ENCODE measurements at regions not wholly inside any gene's neighbourhood (a gene's known extent, or its start where the extent isn't known, plus 50 kb on each side); places are given as distances from the start of the nearest gene placed in this dataset.

DNA sequence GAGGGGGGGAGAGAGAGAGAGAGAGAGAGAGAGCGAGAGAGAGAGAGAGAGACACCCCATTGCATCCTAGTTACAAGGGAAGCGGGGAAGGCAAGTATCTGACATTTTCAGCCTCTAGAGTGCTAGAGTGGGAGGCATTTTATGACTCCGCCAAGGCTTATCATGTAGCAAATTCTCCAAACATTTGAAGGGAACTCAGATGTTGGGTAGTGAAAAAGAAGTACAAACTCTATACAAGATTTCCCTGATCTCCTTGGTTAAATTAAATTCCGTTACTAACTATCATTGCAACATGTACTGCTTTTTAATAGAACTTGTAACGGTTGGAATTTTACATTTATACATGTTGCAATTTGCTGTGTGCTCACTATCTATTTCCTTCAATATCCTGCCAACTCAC lies 83.4 kb upstream of the FAM3C start:
- Histone ChIP-seq H3K27ac (ENCODE audit: insufficient read depth in 1 of 2, low read depth in 1 of 2, low read length in 2 of 2, poor library complexity in 1 of 2, severe bottlenecking in 2 of 2) (no peak overlapping the region), H3K27me3 (replicated peaks in 2 of 5; ENCODE audit: control insufficient read depth in 4 of 5, insufficient read depth in 5 of 5, low read length in 4 of 5) (peaks cover 0 to 2% (median 0%) of the 10 kb centered on the region in 5 experiments), H3K4me1 (ENCODE audit: control extremely low read depth in 1 of 4, control insufficient read depth in 4 of 4, insufficient read depth in 4 of 4, low read length in 3 of 4) (no peaks in the 10 kb centered on the region), H3K36me3 (ENCODE audit: control insufficient read depth in 4 of 4, insufficient read depth in 4 of 4, low read length in 3 of 4) (no peaks in the 10 kb centered on the region), H3K9me3 (ENCODE audit: control extremely low read depth in 1 of 5, control insufficient read depth in 4 of 5, insufficient read depth in 2 of 5, low read depth in 1 of 5, low read length in 4 of 5) (no peaks in the 10 kb centered on the region), H3K4me3 (ENCODE audit: control insufficient read depth in 1 of 7, extremely low read depth in 1 of 7, insufficient read depth in 4 of 7, low read depth in 2 of 7, low read length in 6 of 7) (no peak overlapping the region)
- no peak for DNase-seq
- ChIA-PET CTCF (no interaction called here), POLR2A (no interaction called here)
- whole genome bisulfite sequencing (ENCODE audit: insufficient coverage) = 86% methylated on average over 1 of the region's 5 CpGs

DNA sequence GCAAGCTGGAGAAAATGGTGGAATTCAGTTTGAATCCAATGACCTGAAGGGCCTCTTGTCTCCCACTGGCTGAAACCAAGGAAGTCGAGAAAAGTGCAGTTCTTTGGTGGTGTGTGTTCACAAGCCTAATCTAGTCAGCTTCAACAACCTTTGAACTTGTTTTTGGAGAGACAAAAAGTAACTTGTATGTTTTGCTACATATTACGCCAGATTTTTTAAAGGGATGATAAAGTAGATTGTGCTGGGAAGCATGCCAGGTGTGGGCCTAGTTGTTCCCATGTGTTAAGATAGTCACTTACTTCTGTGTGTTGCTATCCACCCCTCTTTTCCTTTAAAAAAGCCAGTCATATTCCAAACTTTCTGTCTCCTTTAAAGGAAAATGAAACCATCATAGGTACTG lies 79.7 kb upstream of the FAM3C start:
- H3K27ac ChIP-seq (ENCODE audit: insufficient read depth in 1 of 2, low read depth in 1 of 2, low read length in 2 of 2, poor library complexity in 1 of 2, severe bottlenecking in 2 of 2) = no peak overlapping the region
- CTCF ChIA-PET = no interaction called here
- no CpG with 5 or more reads among the region's 2 CpGs for WGBS (ENCODE audit: insufficient coverage)

DNA sequence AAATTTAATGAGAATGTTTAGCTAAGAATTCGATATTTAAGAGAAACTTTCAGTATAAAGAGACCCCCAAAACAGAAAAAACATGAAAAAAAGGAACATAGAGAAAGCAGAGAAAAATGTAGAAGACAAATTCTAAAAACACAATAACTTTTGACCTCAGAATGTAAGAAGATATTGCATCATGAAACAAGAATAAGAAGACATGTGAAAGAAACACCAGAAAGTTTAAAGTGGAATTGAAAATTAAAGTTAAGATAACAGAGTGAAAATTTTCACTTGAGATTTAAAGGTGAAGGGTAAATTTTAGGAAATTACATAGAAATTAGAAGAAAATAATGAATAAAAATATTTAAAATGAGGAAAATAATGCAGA lies 78.2 kb upstream of the FAM3C start:
- WGBS (ENCODE audit: insufficient coverage) = no CpG with 5 or more reads among the region's 1 CpG
- H3K4me1 ChIP-seq (ENCODE audit: control extremely low read depth in 1 of 4, control insufficient read depth in 4 of 4, insufficient read depth in 4 of 4, low read length in 3 of 4) = no peaks in the 10 kb centered on the region
- no peaks in the 10 kb centered on the region for H3K9me3 ChIP-seq (ENCODE audit: control extremely low read depth in 1 of 5, control insufficient read depth in 4 of 5, insufficient read depth in 2 of 5, low read depth in 1 of 5, low read length in 4 of 5)
- no peak for DNase-seq
- no peaks in the 10 kb centered on the region for H3K36me3 ChIP-seq (ENCODE audit: control insufficient read depth in 4 of 4, insufficient read depth in 4 of 4, low read length in 3 of 4)
- H3K27ac ChIP-seq (ENCODE audit: insufficient read depth in 1 of 2, low read depth in 1 of 2, low read length in 2 of 2, poor library complexity in 1 of 2, severe bottlenecking in 2 of 2) = no peak overlapping the region
- ChIA-PET CTCF (interaction anchor here (1.0 kb wide), 1 partner anchor 9 kb away, joined by 3 read pairs; no protein-coding TSS in a partner anchor), POLR2A (no interaction called here)
- peaks cover 0 to 2% (median 0%) of the 10 kb centered on the region in 5 experiments for H3K27me3 ChIP-seq (replicated peaks in 2 of 5; ENCODE audit: control insufficient read depth in 4 of 5, insufficient read depth in 5 of 5, low read length in 4 of 5)
- no peak overlapping the region for H3K4me3 ChIP-seq (ENCODE audit: control insufficient read depth in 1 of 7, extremely low read depth in 1 of 7, insufficient read depth in 4 of 7, low read depth in 2 of 7, low read length in 6 of 7)

More for the DNA sequence above, 79.7 kb upstream of the FAM3C start:
- POLR2A ChIA-PET = no interaction called here
- no peak overlapping the region for H3K4me3 ChIP-seq (ENCODE audit: control insufficient read depth in 1 of 7, extremely low read depth in 1 of 7, insufficient read depth in 4 of 7, low read depth in 2 of 7, low read length in 6 of 7)
- DNase-seq = no peak
- no peaks in the 10 kb centered on the region for H3K36me3 ChIP-seq (ENCODE audit: control insufficient read depth in 4 of 4, insufficient read depth in 4 of 4, low read length in 3 of 4)
- H3K9me3 ChIP-seq (ENCODE audit: control extremely low read depth in 1 of 5, control insufficient read depth in 4 of 5, insufficient read depth in 2 of 5, low read depth in 1 of 5, low read length in 4 of 5) = no peaks in the 10 kb centered on the region
- peaks cover 0 to 2% (median 0%) of the 10 kb centered on the region in 5 experiments for H3K27me3 ChIP-seq (replicated peaks in 2 of 5; ENCODE audit: control insufficient read depth in 4 of 5, insufficient read depth in 5 of 5, low read length in 4 of 5)
- no peaks in the 10 kb centered on the region for H3K4me1 ChIP-seq (ENCODE audit: control extremely low read depth in 1 of 4, control insufficient read depth in 4 of 4, insufficient read depth in 4 of 4, low read length in 3 of 4)

DNA sequence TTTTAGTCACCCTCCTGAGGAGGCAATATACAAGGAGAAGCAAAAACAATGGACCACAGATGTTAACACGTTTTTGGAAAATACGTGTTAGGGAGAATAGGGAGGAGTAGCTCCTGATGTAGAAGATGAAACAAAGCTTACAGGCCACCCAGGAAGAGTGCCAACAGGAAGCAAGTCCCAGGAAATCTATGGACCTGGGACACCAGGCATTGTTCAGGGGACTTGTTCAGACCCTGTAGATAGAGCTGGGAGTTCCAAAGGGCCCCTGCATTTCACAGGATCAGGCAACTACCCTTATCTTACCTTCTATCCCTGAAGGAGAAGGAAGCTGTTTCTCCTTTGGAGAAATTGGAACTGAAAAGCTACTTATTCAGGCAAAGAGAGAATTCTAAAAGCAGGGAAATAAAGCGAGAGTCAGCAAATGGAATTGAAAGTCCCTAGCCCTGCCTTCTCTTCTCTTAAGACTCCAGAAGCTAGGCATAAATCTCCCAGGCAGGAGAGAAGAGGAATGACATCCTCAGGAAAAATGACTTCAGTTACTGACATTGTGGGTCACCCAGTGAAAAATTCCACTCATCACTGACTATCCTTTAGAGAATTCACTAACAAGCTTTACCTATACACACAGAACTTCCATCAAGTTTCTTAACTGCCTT lies 77.7 kb upstream of the FAM3C start:
- H3K4me3 ChIP-seq (ENCODE audit: control insufficient read depth in 1 of 7, extremely low read depth in 1 of 7, insufficient read depth in 4 of 7, low read depth in 2 of 7, low read length in 6 of 7) = no peak overlapping the region
- no peaks in the 10 kb centered on the region for H3K9me3 ChIP-seq (ENCODE audit: control extremely low read depth in 1 of 5, control insufficient read depth in 4 of 5, insufficient read depth in 2 of 5, low read depth in 1 of 5, low read length in 4 of 5)
- H3K27ac ChIP-seq (ENCODE audit: insufficient read depth in 1 of 2, low read depth in 1 of 2, low read length in 2 of 2, poor library complexity in 1 of 2, severe bottlenecking in 2 of 2) = no peak overlapping the region
- H3K27me3 ChIP-seq (replicated peaks in 2 of 5; ENCODE audit: control insufficient read depth in 4 of 5, insufficient read depth in 5 of 5, low read length in 4 of 5) = peaks cover 0 to 2% (median 0%) of the 10 kb centered on the region in 5 experiments
- no peaks in the 10 kb centered on the region for H3K36me3 ChIP-seq (ENCODE audit: control insufficient read depth in 4 of 4, insufficient read depth in 4 of 4, low read length in 3 of 4)
- H3K4me1 ChIP-seq (ENCODE audit: control extremely low read depth in 1 of 4, control insufficient read depth in 4 of 4, insufficient read depth in 4 of 4, low read length in 3 of 4) = no peaks in the 10 kb centered on the region
- CTCF ChIA-PET = interaction anchor here (1.0 kb wide), 1 partner anchor 9 kb away, joined by 3 read pairs; no protein-coding TSS in a partner anchor
- DNase-seq = no peak
- POLR2A ChIA-PET = no interaction called here
- 81% methylated on average over 3 of the region's 3 CpGs for WGBS (ENCODE audit: insufficient coverage)

DNA sequence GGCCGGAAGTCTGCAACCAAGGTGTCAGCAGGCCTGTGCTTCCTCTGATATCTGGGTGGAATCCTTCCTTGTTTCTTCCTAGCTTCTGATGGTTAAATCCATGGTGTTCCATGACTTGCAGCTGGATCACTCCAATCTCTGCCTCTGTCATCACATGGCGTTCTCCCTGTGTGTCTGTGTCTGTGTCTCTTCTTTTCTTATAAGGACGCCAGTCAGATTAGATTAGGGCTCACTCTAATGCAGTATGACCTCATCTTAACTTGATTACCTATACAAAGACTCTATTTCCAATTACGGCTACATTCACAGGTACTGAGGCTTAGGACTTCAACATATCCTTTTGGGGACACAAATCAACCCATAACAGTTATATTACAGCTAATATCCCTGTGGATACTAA lies 70.3 kb upstream of the FAM3C start:
- DNase-seq = no peak
- WGBS (ENCODE audit: insufficient coverage) = 100% methylated on average over 3 of the region's 4 CpGs
- H3K27ac ChIP-seq (ENCODE audit: insufficient read depth in 1 of 2, low read depth in 1 of 2, low read length in 2 of 2, poor library complexity in 1 of 2, severe bottlenecking in 2 of 2) = no peak overlapping the region
- H3K9me3 ChIP-seq (ENCODE audit: control extremely low read depth in 1 of 5, control insufficient read depth in 4 of 5, insufficient read depth in 2 of 5, low read depth in 1 of 5, low read length in 4 of 5) = no peaks in the 10 kb centered on the region
- POLR2A ChIA-PET = no interaction called here
- H3K36me3 ChIP-seq (ENCODE audit: control insufficient read depth in 4 of 4, insufficient read depth in 4 of 4, low read length in 3 of 4) = no peaks in the 10 kb centered on the region
- no peaks in the 10 kb centered on the region for H3K27me3 ChIP-seq (replicated peaks in 2 of 5; ENCODE audit: control insufficient read depth in 4 of 5, insufficient read depth in 5 of 5, low read length in 4 of 5)
- CTCF ChIA-PET = no interaction called here
- H3K4me3 ChIP-seq (ENCODE audit: control insufficient read depth in 1 of 7, extremely low read depth in 1 of 7, insufficient read depth in 4 of 7, low read depth in 2 of 7, low read length in 6 of 7) = no peak overlapping the region
- H3K4me1 ChIP-seq (ENCODE audit: control extremely low read depth in 1 of 4, control insufficient read depth in 4 of 4, insufficient read depth in 4 of 4, low read length in 3 of 4) = no peaks in the 10 kb centered on the region

DNA sequence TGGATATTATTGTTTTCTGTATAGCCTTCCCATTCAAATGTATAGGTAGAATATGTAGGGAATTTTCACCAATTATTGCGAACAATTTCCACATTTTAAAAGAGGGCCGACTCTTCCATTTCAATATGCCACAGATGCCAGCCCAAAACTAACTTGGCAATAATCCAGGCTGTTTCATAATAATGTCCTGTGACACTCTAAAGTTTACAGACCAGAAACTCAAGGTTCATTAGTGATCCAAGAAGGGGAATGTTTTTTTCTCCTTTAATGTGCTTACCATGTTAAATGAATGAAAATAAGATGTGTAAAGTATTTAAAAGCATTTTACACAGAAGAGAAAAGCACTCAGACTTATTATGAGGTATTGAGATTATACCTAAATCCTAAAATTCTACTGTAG lies 63.0 kb upstream of the FAM3C start:
- WGBS (ENCODE audit: insufficient coverage) = no CpG with 5 or more reads among the region's 2 CpGs
- no peaks in the 10 kb centered on the region for H3K36me3 ChIP-seq (ENCODE audit: control insufficient read depth in 4 of 4, insufficient read depth in 4 of 4, low read length in 3 of 4)
- ChIA-PET CTCF (no interaction called here), POLR2A (no interaction called here)
- H3K27ac ChIP-seq (ENCODE audit: insufficient read depth in 1 of 2, low read depth in 1 of 2, low read length in 2 of 2, poor library complexity in 1 of 2, severe bottlenecking in 2 of 2) = no peak overlapping the region
- H3K27me3 ChIP-seq (replicated peaks in 2 of 5; ENCODE audit: control insufficient read depth in 4 of 5, insufficient read depth in 5 of 5, low read length in 4 of 5) = no peaks in the 10 kb centered on the region
- no peaks in the 10 kb centered on the region for H3K4me1 ChIP-seq (ENCODE audit: control extremely low read depth in 1 of 4, control insufficient read depth in 4 of 4, insufficient read depth in 4 of 4, low read length in 3 of 4)
- no peaks in the 10 kb centered on the region for H3K9me3 ChIP-seq (ENCODE audit: control extremely low read depth in 1 of 5, control insufficient read depth in 4 of 5, insufficient read depth in 2 of 5, low read depth in 1 of 5, low read length in 4 of 5)
- no peak for DNase-seq
- H3K4me3 ChIP-seq (ENCODE audit: control insufficient read depth in 1 of 7, extremely low read depth in 1 of 7, insufficient read depth in 4 of 7, low read depth in 2 of 7, low read length in 6 of 7) = no peak overlapping the region

DNA sequence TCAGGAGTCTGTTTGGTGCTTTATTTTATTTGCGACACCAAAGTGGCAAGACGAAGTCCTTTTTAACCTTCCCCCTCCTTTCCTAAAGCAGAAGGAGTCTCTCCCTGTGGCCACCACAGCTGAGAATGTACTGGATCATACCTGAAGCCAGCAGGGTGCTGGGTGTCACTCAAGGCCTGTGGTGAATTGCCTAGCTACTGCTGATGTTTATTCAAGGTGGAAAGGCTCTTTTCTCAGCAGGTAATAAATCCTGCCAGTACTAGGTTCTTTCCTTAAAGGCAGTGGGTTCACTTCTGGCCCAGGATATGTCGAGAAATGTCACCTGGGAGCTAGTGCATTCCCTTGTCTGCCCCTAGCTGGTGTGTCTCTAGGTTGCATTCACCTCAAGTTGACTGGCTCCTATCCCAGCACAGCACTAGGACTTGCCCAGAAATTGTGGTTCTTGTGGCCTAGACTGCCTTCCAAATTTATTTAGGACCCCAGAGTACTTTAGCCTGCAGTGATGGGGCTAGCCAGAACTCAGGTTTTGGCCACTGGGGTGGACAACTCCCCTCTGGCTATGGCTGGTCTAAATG lies 60.8 kb upstream of the FAM3C start:
- Histone ChIP-seq H3K9me3 (ENCODE audit: control extremely low read depth in 1 of 5, control insufficient read depth in 4 of 5, insufficient read depth in 2 of 5, low read depth in 1 of 5, low read length in 4 of 5) (peaks cover 0 to 2% (median 0%) of the 10 kb centered on the region in 5 experiments), H3K36me3 (ENCODE audit: control insufficient read depth in 4 of 4, insufficient read depth in 4 of 4, low read length in 3 of 4) (no peaks in the 10 kb centered on the region), H3K27ac (ENCODE audit: insufficient read depth in 1 of 2, low read depth in 1 of 2, low read length in 2 of 2, poor library complexity in 1 of 2, severe bottlenecking in 2 of 2) (no peak overlapping the region), H3K4me1 (ENCODE audit: control extremely low read depth in 1 of 4, control insufficient read depth in 4 of 4, insufficient read depth in 4 of 4, low read length in 3 of 4) (no peaks in the 10 kb centered on the region), H3K4me3 (ENCODE audit: control insufficient read depth in 1 of 7, extremely low read depth in 1 of 7, insufficient read depth in 4 of 7, low read depth in 2 of 7, low read length in 6 of 7) (no peak overlapping the region), H3K27me3 (replicated peaks in 2 of 5; ENCODE audit: control insufficient read depth in 4 of 5, insufficient read depth in 5 of 5, low read length in 4 of 5) (no peaks in the 10 kb centered on the region)
- DNase-seq = no peak
- POLR2A ChIA-PET = no interaction called here
- WGBS (ENCODE audit: insufficient coverage) = 98% methylated on average over 3 of the region's 3 CpGs
- CTCF ChIA-PET = no interaction called here

All from common myeloid progenitor, CD34-positive (primary cell).